ENCODE measurements at regions not wholly inside any gene's neighbourhood (a gene's known extent, or its start where the extent isn't known, plus 50 kb on each side); places are given as distances from the start of the nearest gene placed in this dataset.
"Not testable (repeated sequence)": the region's sequence is repeated elsewhere in the genome, so short reads cannot be mapped to it uniquely, and the experiment has no call there.

- POLR2A ChIA-PET: not testable (repeated sequence)
- CTCF ChIA-PET: interaction anchor here in 1 of 2 donors (0.6 kb wide), 1 partner anchor 222 kb away, joined by 3 read pairs; no protein-coding TSS in a partner anchor
These were observed 426.5 kb upstream of the RGS18 start for GRCh38 chr1:191731608-191732302.

GRCh38 chr1:191734321-191734720 is 423.9 kb upstream of the RGS18 start:
- DNase-seq (no peak), ATAC-seq (replicated peaks in 1 of 4) (no peak)
- no peak overlapping the region for H3K27ac Mint-ChIP-seq
- Histone ChIP-seq H3K4me3 (ENCODE audit: control insufficient read depth in 1 of 2, extremely low read depth in 1 of 2, low read length in 1 of 2) (no peak overlapping the region), H3K36me3 (ENCODE audit: control insufficient read depth in 2 of 2, extremely low read depth in 1 of 2, insufficient read depth in 1 of 2, low read length in 1 of 2) (no peaks in the 10 kb centered on the region), H3K4me1 (ENCODE audit: control insufficient read depth in 1 of 2, extremely low read depth in 1 of 2, insufficient read depth in 2 of 2, low read length in 2 of 2) (no peaks in the 10 kb centered on the region), H3K27me3 (replicated peaks in 1 of 2; ENCODE audit: control insufficient read depth in 2 of 2, extremely low read depth in 1 of 2, insufficient read depth in 2 of 2, low read length in 1 of 2) (no peaks in the 10 kb centered on the region), H3K27ac (ENCODE audit: low read length) (no peak overlapping the region), H3K9me3 (no peaks in the 10 kb centered on the region)
- peaks cover 5 to 16% (median 11%) of the 10 kb centered on the region in 3 donors for H3K9me3 Mint-ChIP-seq
- CTCF ChIA-PET: no interaction called here
- no peaks in the 10 kb centered on the region for H3K27me3 Mint-ChIP-seq
- H3K4me3 Mint-ChIP-seq: no peak overlapping the region
- POLR2A ChIA-PET: no interaction called here
- no peaks in the 10 kb centered on the region for H3K36me3 Mint-ChIP-seq
- no peaks in the 10 kb centered on the region for H3K4me1 Mint-ChIP-seq

More at GRCh38 chr1:191731608-191732302, 426.5 kb upstream of the RGS18 start:
- H3K4me3 Mint-ChIP-seq; H3K36me3 ChIP-seq (ENCODE audit: control insufficient read depth in 2 of 2, extremely low read depth in 1 of 2, insufficient read depth in 1 of 2, low read length in 1 of 2); H3K27me3 Mint-ChIP-seq; DNase-seq; H3K36me3 Mint-ChIP-seq; H3K27ac ChIP-seq (ENCODE audit: low read length); H3K4me1 ChIP-seq (ENCODE audit: control insufficient read depth in 1 of 2, extremely low read depth in 1 of 2, insufficient read depth in 2 of 2, low read length in 2 of 2); H3K4me3 ChIP-seq (ENCODE audit: control insufficient read depth in 1 of 2, extremely low read depth in 1 of 2, low read length in 1 of 2); ATAC-seq (replicated peaks in 1 of 4); H3K27me3 ChIP-seq (replicated peaks in 1 of 2; ENCODE audit: control insufficient read depth in 2 of 2, extremely low read depth in 1 of 2, insufficient read depth in 2 of 2, low read length in 1 of 2); H3K4me1 Mint-ChIP-seq; H3K9me3 ChIP-seq; H3K27ac Mint-ChIP-seq: not testable (repeated sequence)
- 96% methylated on average over 29 of the region's 49 CpGs for WGBS (ENCODE audit: insufficient coverage)
- H3K9me3 Mint-ChIP-seq: peaks cover 5 to 20% (median 12%) of the 10 kb centered on the region in 3 donors

- H3K4me3 Mint-ChIP-seq: no peak overlapping the region
- H3K4me3 ChIP-seq (ENCODE audit: control insufficient read depth in 1 of 2, extremely low read depth in 1 of 2, low read length in 1 of 2): no peak overlapping the region
- H3K4me1 ChIP-seq (ENCODE audit: control insufficient read depth in 1 of 2, extremely low read depth in 1 of 2, insufficient read depth in 2 of 2, low read length in 2 of 2): no peaks in the 10 kb centered on the region
- DNase-seq (no peak), ATAC-seq (replicated peaks in 1 of 4) (no peak)
- ChIA-PET POLR2A (no interaction called here), CTCF (no interaction called here)
- H3K9me3 Mint-ChIP-seq: peaks cover 0 to 5% (median 3%) of the 10 kb centered on the region in 3 donors
- WGBS (ENCODE audit: insufficient coverage): no CpG with 5 or more reads among the region's 2 CpGs
- H3K27me3 Mint-ChIP-seq: no peaks in the 10 kb centered on the region
- no peaks in the 10 kb centered on the region for H3K36me3 Mint-ChIP-seq
- H3K4me1 Mint-ChIP-seq: no peaks in the 10 kb centered on the region
- H3K36me3 ChIP-seq (ENCODE audit: control insufficient read depth in 2 of 2, extremely low read depth in 1 of 2, insufficient read depth in 1 of 2, low read length in 1 of 2): no peaks in the 10 kb centered on the region
- H3K27me3 ChIP-seq (replicated peaks in 1 of 2; ENCODE audit: control insufficient read depth in 2 of 2, extremely low read depth in 1 of 2, insufficient read depth in 2 of 2, low read length in 1 of 2): no peaks in the 10 kb centered on the region
- no peaks in the 10 kb centered on the region for H3K9me3 ChIP-seq
- H3K27ac Mint-ChIP-seq: no peak overlapping the region
- no peak overlapping the region for H3K27ac ChIP-seq (ENCODE audit: low read length)
These were observed 418.7 kb upstream of the RGS18 start for GRCh38 chr1:191739544-191739943.

- Mint-ChIP-seq H3K27me3 (no peaks in the 10 kb centered on the region), H3K27ac (no peak overlapping the region), H3K4me3 (no peak overlapping the region), H3K4me1 (no peaks in the 10 kb centered on the region), H3K36me3 (no peaks in the 10 kb centered on the region), H3K9me3 (peaks cover 0 to 22% (median 20%) of the 10 kb centered on the region in 3 donors)
- WGBS (ENCODE audit: insufficient coverage): no CpG with 5 or more reads among the region's 4 CpGs
- no peaks in the 10 kb centered on the region for H3K27me3 ChIP-seq (replicated peaks in 1 of 2; ENCODE audit: control insufficient read depth in 2 of 2, extremely low read depth in 1 of 2, insufficient read depth in 2 of 2, low read length in 1 of 2)
- DNase-seq (no peak), ATAC-seq (replicated peaks in 1 of 4) (no peak)
- no peaks in the 10 kb centered on the region for H3K36me3 ChIP-seq (ENCODE audit: control insufficient read depth in 2 of 2, extremely low read depth in 1 of 2, insufficient read depth in 1 of 2, low read length in 1 of 2)
- H3K4me1 ChIP-seq (ENCODE audit: control insufficient read depth in 1 of 2, extremely low read depth in 1 of 2, insufficient read depth in 2 of 2, low read length in 2 of 2): no peaks in the 10 kb centered on the region
- H3K27ac ChIP-seq (ENCODE audit: low read length): no peak overlapping the region
- H3K9me3 ChIP-seq: no peaks in the 10 kb centered on the region
- H3K4me3 ChIP-seq (ENCODE audit: control insufficient read depth in 1 of 2, extremely low read depth in 1 of 2, low read length in 1 of 2): no peak overlapping the region
- ChIA-PET CTCF (no interaction called here), POLR2A (no interaction called here)
These were observed 405.9 kb upstream of the RGS18 start for GRCh38 chr1:191752342-191752741.

- Mint-ChIP-seq H3K27me3 (no peaks in the 10 kb centered on the region), H3K4me3 (no peak overlapping the region), H3K36me3 (no peaks in the 10 kb centered on the region), H3K4me1 (no peaks in the 10 kb centered on the region), H3K9me3 (peaks cover 0 to 17% (median 6%) of the 10 kb centered on the region in 3 donors), H3K27ac (no peak overlapping the region)
- no peak overlapping the region for H3K4me3 ChIP-seq (ENCODE audit: control insufficient read depth in 1 of 2, extremely low read depth in 1 of 2, low read length in 1 of 2)
- ChIA-PET POLR2A (no interaction called here), CTCF (no interaction called here)
- H3K36me3 ChIP-seq (ENCODE audit: control insufficient read depth in 2 of 2, extremely low read depth in 1 of 2, insufficient read depth in 1 of 2, low read length in 1 of 2): no peaks in the 10 kb centered on the region
- DNase-seq: no peak
- no peaks in the 10 kb centered on the region for H3K9me3 ChIP-seq
- no peak for ATAC-seq (replicated peaks in 1 of 4)
- no peaks in the 10 kb centered on the region for H3K4me1 ChIP-seq (ENCODE audit: control insufficient read depth in 1 of 2, extremely low read depth in 1 of 2, insufficient read depth in 2 of 2, low read length in 2 of 2)
- no CpG with 5 or more reads among the region's 2 CpGs for WGBS (ENCODE audit: insufficient coverage)
- H3K27me3 ChIP-seq (replicated peaks in 1 of 2; ENCODE audit: control insufficient read depth in 2 of 2, extremely low read depth in 1 of 2, insufficient read depth in 2 of 2, low read length in 1 of 2): no peaks in the 10 kb centered on the region
- no peak overlapping the region for H3K27ac ChIP-seq (ENCODE audit: low read length)
These were observed 398.2 kb upstream of the RGS18 start for GRCh38 chr1:191760016-191760415.

- Histone ChIP-seq H3K27me3 (replicated peaks in 1 of 2; ENCODE audit: control insufficient read depth in 2 of 2, extremely low read depth in 1 of 2, insufficient read depth in 2 of 2, low read length in 1 of 2) (no peaks in the 10 kb centered on the region), H3K4me3 (ENCODE audit: control insufficient read depth in 1 of 2, extremely low read depth in 1 of 2, low read length in 1 of 2) (no peak overlapping the region), H3K9me3 (no peaks in the 10 kb centered on the region), H3K4me1 (ENCODE audit: control insufficient read depth in 1 of 2, extremely low read depth in 1 of 2, insufficient read depth in 2 of 2, low read length in 2 of 2) (no peaks in the 10 kb centered on the region), H3K27ac (ENCODE audit: low read length) (no peak overlapping the region), H3K36me3 (ENCODE audit: control insufficient read depth in 2 of 2, extremely low read depth in 1 of 2, insufficient read depth in 1 of 2, low read length in 1 of 2) (no peaks in the 10 kb centered on the region)
- Mint-ChIP-seq H3K27me3 (no peaks in the 10 kb centered on the region), H3K36me3 (no peaks in the 10 kb centered on the region), H3K9me3 (peaks cover 3 to 13% (median 6%) of the 10 kb centered on the region in 3 donors), H3K4me1 (no peaks in the 10 kb centered on the region), H3K4me3 (no peak overlapping the region), H3K27ac (no peak overlapping the region)
- WGBS (ENCODE audit: insufficient coverage): no CpG with 5 or more reads among the region's 1 CpG
- no peak for ATAC-seq (replicated peaks in 1 of 4)
- CTCF ChIA-PET: no interaction called here
- POLR2A ChIA-PET: no interaction called here
- DNase-seq: no peak
These were observed 369.7 kb upstream of the RGS18 start for GRCh38 chr1:191788551-191788950.

- H3K4me3 Mint-ChIP-seq: no peak overlapping the region
- POLR2A ChIA-PET: no interaction called here
- no peaks in the 10 kb centered on the region for H3K27me3 Mint-ChIP-seq
- no peaks in the 10 kb centered on the region for H3K36me3 Mint-ChIP-seq
- no peak overlapping the region for H3K27ac Mint-ChIP-seq
- DNase-seq (no peak), ATAC-seq (replicated peaks in 1 of 4) (no peak)
- H3K4me3 ChIP-seq (ENCODE audit: control insufficient read depth in 1 of 2, extremely low read depth in 1 of 2, low read length in 1 of 2): no peak overlapping the region
- H3K4me1 ChIP-seq (ENCODE audit: control insufficient read depth in 1 of 2, extremely low read depth in 1 of 2, insufficient read depth in 2 of 2, low read length in 2 of 2): no peaks in the 10 kb centered on the region
- CTCF ChIA-PET: no interaction called here
- no peaks in the 10 kb centered on the region for H3K9me3 ChIP-seq
- H3K36me3 ChIP-seq (ENCODE audit: control insufficient read depth in 2 of 2, extremely low read depth in 1 of 2, insufficient read depth in 1 of 2, low read length in 1 of 2): no peaks in the 10 kb centered on the region
- no peak overlapping the region for H3K27ac ChIP-seq (ENCODE audit: low read length)
- H3K27me3 ChIP-seq (replicated peaks in 1 of 2; ENCODE audit: control insufficient read depth in 2 of 2, extremely low read depth in 1 of 2, insufficient read depth in 2 of 2, low read length in 1 of 2): no peaks in the 10 kb centered on the region
- peaks cover 1 to 4% (median 2%) of the 10 kb centered on the region in 3 donors for H3K9me3 Mint-ChIP-seq
- H3K4me1 Mint-ChIP-seq: no peaks in the 10 kb centered on the region
- no CpG with 5 or more reads among the region's 1 CpG for WGBS (ENCODE audit: insufficient coverage)
These were observed 360.1 kb upstream of the RGS18 start for GRCh38 chr1:191798178-191798577.

All from T-cell (primary cell).